Adrenal gland (tissue), 9 donors: ENCODE measurements at regions not wholly inside any gene's neighbourhood (a gene's known extent, or its start where the extent isn't known, plus 50 kb on each side); places are given as distances from the start of the nearest gene placed in this dataset.

Experiments used
- DNase-seq, 7 donors: peaks; one replicate each; pipeline ENCODE4 v3.0.0-alpha.2; 2019 to 2020
- H3K27ac ChIP-seq, 5 donors: fragments of 200-600 bp; sonication (generic) in 4 of 5; 1 replicate in 3 of 5; 2 replicates in 2 of 5; pipeline versions ENCODE4 v1.5.1 to v1.8.0; 2016 to 2020; ENCODE audit warnings: mild to moderate bottlenecking in 1 of 5
- H3K27me3 ChIP-seq: fragments of 200-600 bp; 2 replicates; pipeline ENCODE4 v1.8.0; 2021
- H3K36me3 ChIP-seq, 2 donors: fragments of 200-600 bp; replicated peaks in 1 of 2; 1 replicate in 1 of 2; 2 replicates in 1 of 2; pipeline versions ENCODE4 v1.5.1 to v1.8.0; 2018 to 2022
- H3K4me1 ChIP-seq, 2 donors: fragments of 200-600 bp; replicated peaks in 1 of 2; 1 replicate in 1 of 2; 2 replicates in 1 of 2; pipeline versions ENCODE4 v1.5.1 to v1.8.0; 2018 to 2021
- H3K4me3 ChIP-seq, 4 donors: fragments of 200-600 bp; sonication (generic) in 3 of 4; one replicate each; pipeline ENCODE4 v1.5.1; 2016 to 2018
- H3K9me3 ChIP-seq, 3 donors: fragments of 200-600 bp; sonication (generic) in 1 of 3; replicated peaks in 1 of 3; 1 replicate in 2 of 3; 2 replicates in 1 of 3; pipeline versions ENCODE4 v1.5.1 to v1.8.0; 2016 to 2021
- POLR2A ChIP-seq, 2 donors: fragments of 450-650 bp; IDR thresholded peaks; one replicate each; pipeline ENCODE4 v1.6.1; 2017; ENCODE audit warnings: antibody characterized with exemption in 2 of 2, mild to moderate bottlenecking in 2 of 2, moderate library complexity in 1 of 2
- WGBS, 4 donors: extraction: QIAGEN DNeasy Blood & Tissue Kit in 2 of 4; methylation state at CpG; one replicate each; pipeline versions ENCODE4 v1.1.5 to v1.1.7; 2013 to 2017; 5-methylcytosine and 5-hydroxymethylcytosine counted together
- intact Hi-C, 2 donors: fragments of 100-400 bp; cut with DNase I; formaldehyde crosslinking; loops; one replicate each; pipeline versions ENCODE4 v1.14.1 to v1.15.0; 2022 to 2023
- TF ChIP-seq, protein P1 (sequence below), 6 experiments: fragments of 450-650 bp in 4 of 6; fragments of 200-600 bp in 2 of 6; sonication (generic) in 1 of 6; IDR thresholded peaks; 1 replicate in 5 of 6; 2 replicates in 1 of 6; pipeline versions ENCODE4 v1.5.1 to v1.8.0; 2016 to 2021; ENCODE audit warnings: antibody characterized with exemption in 6 of 6, mild to moderate bottlenecking in 2 of 6, moderate library complexity in 1 of 6
- donor health status: healthy with polysubstance abuse.
- donor health status: Bipolar disorder and iron deficiency.
- donor health status: DM: yes; HTN: yes; CAD: no.
- donor health status: DM: no; HTN: no; CAD: no.
- donor health status: DM: no; HTN: no; CAD: no.

DNA sequence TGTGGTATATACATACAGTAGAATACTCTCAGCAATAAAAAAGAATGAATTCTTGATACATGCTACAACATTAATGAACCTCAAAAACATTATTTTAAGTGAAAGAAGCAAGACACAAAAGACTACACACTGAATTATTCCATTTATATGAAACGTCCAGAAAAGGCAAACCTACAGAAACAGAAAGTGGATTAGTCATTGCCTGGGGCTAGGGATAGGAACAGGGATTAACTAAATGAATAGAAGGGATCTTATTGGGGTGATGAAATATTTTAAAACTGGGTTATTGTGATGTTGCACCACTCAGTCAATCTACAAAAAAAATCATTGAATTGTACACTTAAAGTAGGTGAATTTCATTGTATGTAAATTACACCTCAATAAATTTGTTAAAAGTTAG, 326.7 kb downstream of the PIK3R1 start:
- 26 to 50% (median 42%) methylated on average over 1 of the region's 1 CpG for WGBS, 4 donors
- no peak for DNase-seq

GRCh38 chr5:68543212-68543611, 327.7 kb downstream of the PIK3R1 start:
- H3K27ac ChIP-seq: no peak overlapping the region
- H3K4me1 ChIP-seq: no peaks in the 10 kb centered on the region
- no peaks in the 10 kb centered on the region for H3K9me3 ChIP-seq
- WGBS, 4 donors: 25 to 40% (median 35%) methylated on average over 2 of the region's 2 CpGs
- no peaks in the 10 kb centered on the region for H3K27me3 ChIP-seq
- intact Hi-C loops: no loop called here
- no peak for DNase-seq
- TF ChIP-seq, protein P1, sequence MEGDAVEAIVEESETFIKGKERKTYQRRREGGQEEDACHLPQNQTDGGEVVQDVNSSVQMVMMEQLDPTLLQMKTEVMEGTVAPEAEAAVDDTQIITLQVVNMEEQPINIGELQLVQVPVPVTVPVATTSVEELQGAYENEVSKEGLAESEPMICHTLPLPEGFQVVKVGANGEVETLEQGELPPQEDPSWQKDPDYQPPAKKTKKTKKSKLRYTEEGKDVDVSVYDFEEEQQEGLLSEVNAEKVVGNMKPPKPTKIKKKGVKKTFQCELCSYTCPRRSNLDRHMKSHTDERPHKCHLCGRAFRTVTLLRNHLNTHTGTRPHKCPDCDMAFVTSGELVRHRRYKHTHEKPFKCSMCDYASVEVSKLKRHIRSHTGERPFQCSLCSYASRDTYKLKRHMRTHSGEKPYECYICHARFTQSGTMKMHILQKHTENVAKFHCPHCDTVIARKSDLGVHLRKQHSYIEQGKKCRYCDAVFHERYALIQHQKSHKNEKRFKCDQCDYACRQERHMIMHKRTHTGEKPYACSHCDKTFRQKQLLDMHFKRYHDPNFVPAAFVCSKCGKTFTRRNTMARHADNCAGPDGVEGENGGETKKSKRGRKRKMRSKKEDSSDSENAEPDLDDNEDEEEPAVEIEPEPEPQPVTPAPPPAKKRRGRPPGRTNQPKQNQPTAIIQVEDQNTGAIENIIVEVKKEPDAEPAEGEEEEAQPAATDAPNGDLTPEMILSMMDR (IDR thresholded peaks at IDR 0.05): no peak
- no peak for TF ChIP-seq POLR2A (IDR thresholded peaks at IDR 0.05)
- H3K36me3 ChIP-seq: no peaks in the 10 kb centered on the region
- no peak overlapping the region for H3K4me3 ChIP-seq

More for the DNA sequence above, 326.7 kb downstream of the PIK3R1 start:
- TF ChIP-seq, protein P1 (IDR thresholded peaks at IDR 0.05): no peak
- no peak for TF ChIP-seq POLR2A (IDR thresholded peaks at IDR 0.05)
- intact Hi-C loops: no loop called here
- Histone ChIP-seq H3K27me3 (no peaks in the 10 kb centered on the region), H3K36me3 (no peaks in the 10 kb centered on the region), H3K9me3 (no peaks in the 10 kb centered on the region), H3K4me1 (no peaks in the 10 kb centered on the region), H3K27ac (no peak overlapping the region), H3K4me3 (no peak overlapping the region)

DNA sequence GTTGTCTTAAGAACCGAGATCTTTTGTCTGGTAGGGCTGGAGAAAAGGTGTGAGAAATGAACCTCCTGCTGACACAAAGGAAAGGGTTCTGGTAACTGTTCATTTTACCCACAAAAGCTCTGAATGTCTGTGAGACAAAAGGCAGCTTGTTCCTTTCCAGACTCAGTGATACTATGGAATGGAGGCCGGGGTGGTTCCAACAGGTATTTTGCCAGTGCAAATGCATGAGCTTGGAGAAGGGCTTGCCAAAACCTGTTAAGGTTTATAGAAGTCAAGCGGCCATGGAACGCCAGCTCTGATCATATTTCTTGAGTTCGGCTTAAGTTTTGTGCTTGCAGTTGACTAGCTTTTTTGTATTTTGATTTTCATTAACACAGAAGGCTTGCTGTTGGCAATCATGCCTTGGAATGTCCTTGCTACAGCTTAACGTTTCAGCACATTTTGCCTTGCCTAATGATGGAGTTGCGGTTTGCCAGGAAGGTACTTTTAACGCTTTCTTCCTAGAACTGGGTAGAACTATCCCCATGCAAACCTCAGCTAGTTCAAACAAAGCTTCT, 328.6 kb downstream of the PIK3R1 start:
- Histone ChIP-seq H3K27me3 (no peaks in the 10 kb centered on the region), H3K4me1 (no peaks in the 10 kb centered on the region), H3K27ac (no peak overlapping the region), H3K9me3 (no peaks in the 10 kb centered on the region), H3K4me3 (no peak overlapping the region), H3K36me3 (no peaks in the 10 kb centered on the region)
- TF ChIP-seq, protein P1 (IDR thresholded peaks at IDR 0.05): no peak
- TF ChIP-seq POLR2A (IDR thresholded peaks at IDR 0.05): no peak
- intact Hi-C loops: no loop called here
- WGBS, 4 donors: 74 to 84% (median 83%) methylated on average over 8 of the region's 8 CpGs
- DNase-seq: no peak

DNA sequence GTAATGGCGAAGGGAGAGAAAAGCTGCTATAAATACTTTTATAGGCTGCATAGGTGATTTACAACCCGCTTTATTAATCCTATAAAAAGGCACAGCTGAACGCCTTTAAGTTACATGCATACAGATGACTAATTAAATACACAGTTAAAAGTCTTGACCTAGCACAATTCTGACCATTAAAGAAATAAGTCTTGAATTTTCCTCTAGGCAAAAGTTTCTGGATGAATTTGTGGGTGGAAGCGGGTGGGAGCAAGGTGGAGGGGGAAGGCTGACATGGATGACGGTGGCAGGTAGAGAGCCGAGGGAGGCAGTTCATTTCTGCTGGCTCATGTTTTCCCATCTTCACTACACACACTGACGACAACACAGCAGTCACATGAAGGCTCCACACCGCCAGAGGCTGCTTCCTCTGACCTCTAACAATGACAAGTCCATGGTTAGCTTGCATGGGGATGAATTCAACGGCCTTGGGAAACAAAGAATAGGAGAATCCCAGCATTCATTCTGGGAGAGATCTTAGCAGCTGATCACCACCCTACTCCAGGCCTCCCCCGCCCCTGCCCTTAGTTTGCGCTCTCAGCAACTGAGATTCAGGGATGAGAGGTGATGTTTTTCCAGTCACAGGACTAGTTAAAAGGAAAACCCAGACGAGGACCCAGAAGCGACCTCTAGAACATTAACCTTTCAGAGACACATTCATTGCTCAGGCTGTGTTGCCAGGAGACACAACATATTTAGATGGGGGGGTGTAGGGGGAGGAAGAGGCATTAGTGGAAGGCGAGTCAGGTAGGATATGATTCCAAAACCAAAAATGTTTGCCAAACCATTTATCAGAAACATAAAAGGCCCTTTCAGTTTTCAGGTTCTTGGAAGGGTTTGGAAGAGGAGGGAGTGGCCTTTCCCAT, 329.3 kb downstream of the PIK3R1 start:
- Histone ChIP-seq H3K27me3 (no peaks in the 10 kb centered on the region), H3K4me3 (no peak overlapping the region), H3K27ac (no peak overlapping the region), H3K9me3 (no peaks in the 10 kb centered on the region), H3K36me3 (no peaks in the 10 kb centered on the region), H3K4me1 (no peaks in the 10 kb centered on the region)
- WGBS, 4 donors: 73 to 78% (median 74%) methylated on average over 14 of the region's 14 CpGs
- intact Hi-C loops: no loop called here
- no peak for DNase-seq
- TF ChIP-seq POLR2A (IDR thresholded peaks at IDR 0.05): no peak
- TF ChIP-seq, protein P1 (IDR thresholded peaks at IDR 0.05): no peak
